Activated CD8-positive, alpha-beta memory T cell treated with anti-CD3 and anti-CD28 coated beads, Interleukin-2, amount 50 U/mL, for 1 hour (primary cell): ENCODE measurements at regions not wholly inside any gene's neighbourhood (a gene's known extent, or its start where the extent isn't known, plus 50 kb on each side); places are given as distances from the start of the nearest gene placed in this dataset.

Experiments used
- DNase-seq: peaks from one replicate; pipeline ENCODE4 v3.0.0-alpha.2; 2020; ENCODE audit errors: extremely low read depth

DNA sequence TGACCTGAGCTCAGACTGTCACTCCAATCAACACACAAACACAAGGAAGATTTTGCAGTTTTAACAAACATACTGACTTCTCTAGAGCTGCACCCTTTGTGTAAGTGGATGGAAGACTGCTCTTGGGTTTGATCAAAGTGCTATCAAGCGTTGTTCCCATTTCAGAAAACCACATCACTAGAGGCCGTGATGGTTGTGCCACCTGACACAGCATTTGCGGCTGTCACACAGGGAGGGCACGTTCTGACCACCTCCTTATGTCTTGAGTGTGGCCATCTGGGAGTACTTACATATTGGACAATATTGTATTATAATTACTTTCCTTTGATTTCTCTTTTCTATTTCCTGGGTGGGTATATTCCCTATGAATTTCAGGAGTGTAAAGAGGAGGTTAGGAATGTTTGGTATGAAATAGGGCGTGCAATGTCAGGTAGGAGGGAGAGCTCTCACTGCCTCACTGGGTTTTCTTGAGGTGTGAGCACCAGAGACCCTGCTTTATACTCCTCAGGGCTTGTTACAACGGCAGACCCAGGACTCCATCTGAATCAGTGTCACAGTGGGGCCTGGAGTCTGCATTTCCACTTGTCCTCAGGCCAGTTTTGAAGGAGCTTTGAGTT lies 74.3 kb downstream of the SYNE3 start:
- DNase-seq: no peak

DNA sequence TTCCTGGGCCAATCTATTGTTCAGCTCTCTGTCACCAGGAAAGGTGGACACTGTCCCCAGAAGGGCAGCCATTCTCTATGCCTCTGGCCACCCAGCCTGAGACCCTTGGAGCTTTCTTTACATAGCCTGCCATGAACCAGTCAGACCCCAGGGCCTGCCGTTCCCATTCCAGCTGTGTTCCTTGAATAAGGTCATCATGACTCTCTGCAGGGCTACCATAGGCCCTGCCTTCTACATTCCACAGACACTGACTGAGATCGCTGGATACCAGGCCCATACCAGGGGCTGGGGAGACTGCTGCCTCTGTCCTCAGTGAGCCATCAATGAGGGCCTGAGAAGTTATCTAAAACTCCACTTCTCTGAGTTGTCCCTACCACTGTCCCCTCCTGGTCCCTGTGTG lies 75.5 kb downstream of the SYNE3 start:
- DNase-seq: no peak

DNA sequence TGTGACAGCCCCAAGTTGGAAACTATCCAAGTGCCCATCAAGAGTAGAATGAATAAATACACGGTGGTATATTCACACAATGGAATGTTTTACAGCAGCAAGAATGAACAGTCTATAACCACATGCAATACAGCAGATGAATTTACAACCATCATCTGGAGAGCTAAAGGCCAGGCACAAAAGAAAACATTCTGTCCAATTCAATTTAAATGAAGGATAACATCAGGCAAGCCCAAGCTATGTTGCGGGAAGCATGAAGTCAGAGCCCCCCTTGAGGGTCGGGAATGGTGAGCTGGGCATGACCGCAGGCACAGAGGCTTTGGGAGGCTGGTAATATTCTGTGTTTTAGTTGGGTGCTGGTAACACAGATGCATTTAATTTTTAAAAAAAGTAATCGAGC lies 76.0 kb downstream of the SYNE3 start:
- DNase-seq: no peak

DNA sequence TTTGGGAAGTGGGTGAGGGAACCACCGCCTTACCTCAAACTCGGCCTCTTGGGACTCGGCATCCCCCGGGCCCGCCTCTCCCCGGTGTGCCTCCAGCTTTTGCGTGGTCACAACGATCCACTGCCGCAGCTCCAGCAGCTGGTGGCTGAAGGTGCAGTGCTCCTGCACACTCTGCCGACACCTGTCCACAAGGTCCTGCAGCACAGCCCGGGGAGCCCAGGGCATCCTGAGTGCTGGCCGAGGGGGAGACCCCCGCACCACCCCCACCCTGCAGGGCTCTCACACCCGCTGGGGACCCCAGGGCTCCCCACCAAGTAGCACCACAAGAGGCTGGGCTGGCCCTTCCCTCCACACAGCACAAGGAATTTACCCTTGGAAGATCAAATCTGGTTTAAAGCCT lies 76.6 kb downstream of the SYNE3 start:
- DNase-seq: no peak

DNA sequence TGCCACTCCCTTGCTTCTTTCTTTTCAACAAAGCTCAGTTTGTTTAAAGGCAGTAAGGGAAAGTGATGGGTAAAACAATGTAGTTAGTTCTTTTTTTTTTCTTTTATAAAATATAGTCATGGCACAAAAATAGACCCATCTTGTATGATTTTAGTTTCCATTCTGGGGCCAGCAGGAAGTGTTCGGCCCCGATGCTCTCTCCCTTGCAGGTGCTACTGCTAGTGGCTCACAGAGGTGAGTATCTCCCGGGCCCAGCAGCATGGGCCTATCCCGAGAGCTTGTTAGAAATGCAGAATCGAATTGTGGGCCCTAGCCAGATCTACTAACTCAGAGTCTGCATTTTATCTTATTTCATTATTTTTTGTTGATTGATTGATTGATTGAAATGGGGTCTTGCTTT lies 78.7 kb downstream of the SYNE3 start:
- no peak for DNase-seq

DNA sequence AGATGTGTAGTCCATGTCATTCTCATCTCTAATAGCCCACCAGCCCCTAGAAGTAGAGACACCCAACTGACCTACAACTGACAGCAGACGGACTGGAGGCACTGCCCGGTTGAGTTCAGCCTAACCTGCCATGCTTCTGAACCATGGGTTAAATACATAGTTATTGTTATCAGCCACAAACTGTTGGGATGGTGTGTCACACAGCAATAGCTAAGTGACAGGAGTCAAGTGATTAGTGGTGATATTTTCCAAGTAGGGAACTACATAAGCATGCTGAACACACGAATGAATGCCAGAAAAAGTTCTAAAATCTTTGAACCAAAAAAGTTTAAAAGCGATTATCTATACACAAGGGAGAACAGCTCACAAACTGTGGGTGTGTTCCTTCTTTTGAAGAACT lies 80.1 kb downstream of the SYNE3 start:
- no peak for DNase-seq

DNA sequence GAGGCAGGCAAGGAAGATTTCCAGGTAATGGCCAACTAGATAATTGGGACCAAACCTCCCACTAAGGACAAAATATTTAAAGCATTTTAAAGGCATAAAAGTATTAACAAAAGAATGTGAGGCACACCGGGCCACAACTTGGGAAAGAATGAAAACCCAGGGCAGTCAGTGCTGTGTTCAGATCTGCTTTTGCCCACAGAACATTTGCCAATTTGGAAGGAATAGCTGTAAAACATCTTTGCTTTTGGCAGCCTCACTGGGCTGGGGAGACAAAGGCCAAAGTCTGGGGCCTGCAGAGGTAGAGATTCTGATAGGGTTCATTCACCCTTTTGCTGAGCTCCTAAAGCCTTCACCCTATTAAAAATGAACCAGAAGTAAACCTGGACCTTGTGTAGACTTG lies 82.3 kb downstream of the SYNE3 start:
- DNase-seq: no peak

DNA sequence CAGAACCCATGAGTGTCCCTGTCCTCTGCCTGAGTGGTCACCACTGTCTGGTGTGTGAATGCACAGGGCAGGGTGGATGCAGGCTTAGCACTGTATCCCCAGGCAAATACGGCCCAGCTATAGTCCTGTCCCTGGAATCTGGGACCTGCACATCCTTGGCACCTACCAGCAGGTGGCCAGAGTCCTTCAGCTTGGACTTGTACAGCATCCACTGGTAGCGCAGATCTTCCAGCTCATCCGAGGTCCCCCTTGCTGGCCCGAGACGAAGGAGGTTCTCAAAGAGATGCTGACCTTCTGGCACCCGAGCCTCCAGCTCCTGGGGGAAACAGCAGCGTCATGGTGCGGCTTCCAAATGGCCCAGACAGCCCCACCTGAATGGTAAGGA lies 83.4 kb downstream of the SYNE3 start:
- no peak for DNase-seq

DNA sequence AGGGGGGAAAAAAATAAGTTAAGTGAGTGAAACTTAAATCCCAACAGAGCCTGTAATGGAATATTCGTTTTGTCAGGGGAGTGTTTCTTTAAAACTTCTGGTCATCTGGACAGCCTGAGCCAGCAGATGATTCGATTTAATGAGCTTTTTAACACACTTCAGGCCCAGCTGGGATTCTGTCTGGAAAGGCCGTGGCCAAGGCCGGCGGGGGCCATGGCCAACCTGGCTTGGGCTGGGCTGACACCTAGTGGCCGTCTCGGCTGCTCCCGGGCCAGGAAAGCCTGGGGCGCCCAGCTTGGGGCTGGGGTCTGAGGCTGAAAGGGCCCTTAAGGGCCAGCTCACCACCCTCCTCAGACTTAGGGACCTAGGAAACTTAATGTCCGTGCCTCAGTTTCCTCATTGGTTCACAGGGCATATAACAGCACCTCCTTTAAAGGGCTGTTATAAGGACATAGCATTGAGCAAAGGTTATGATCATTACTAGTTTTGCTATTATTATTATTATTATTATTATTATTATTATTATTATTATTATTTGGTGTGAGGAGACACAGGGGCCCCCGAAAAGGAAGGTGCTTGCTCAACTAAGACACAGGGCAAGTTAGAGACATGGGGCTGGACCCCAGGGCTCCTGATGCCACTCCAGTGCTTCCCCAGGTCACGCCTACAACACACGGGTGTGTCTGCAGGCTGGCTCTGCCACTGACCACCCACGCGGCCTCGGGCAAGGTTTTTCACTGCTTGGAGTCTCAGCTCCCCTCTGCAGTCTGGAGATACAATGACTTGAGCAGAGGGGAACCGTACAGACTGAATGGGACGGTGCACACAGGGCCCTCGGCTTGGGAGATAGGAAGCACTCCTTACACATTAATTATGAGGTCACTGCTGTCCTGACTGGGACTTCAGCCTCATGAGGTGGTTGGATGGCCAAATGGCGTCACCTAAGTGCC lies 84.0 kb downstream of the SYNE3 start:
- DNase-seq: no peak

DNA sequence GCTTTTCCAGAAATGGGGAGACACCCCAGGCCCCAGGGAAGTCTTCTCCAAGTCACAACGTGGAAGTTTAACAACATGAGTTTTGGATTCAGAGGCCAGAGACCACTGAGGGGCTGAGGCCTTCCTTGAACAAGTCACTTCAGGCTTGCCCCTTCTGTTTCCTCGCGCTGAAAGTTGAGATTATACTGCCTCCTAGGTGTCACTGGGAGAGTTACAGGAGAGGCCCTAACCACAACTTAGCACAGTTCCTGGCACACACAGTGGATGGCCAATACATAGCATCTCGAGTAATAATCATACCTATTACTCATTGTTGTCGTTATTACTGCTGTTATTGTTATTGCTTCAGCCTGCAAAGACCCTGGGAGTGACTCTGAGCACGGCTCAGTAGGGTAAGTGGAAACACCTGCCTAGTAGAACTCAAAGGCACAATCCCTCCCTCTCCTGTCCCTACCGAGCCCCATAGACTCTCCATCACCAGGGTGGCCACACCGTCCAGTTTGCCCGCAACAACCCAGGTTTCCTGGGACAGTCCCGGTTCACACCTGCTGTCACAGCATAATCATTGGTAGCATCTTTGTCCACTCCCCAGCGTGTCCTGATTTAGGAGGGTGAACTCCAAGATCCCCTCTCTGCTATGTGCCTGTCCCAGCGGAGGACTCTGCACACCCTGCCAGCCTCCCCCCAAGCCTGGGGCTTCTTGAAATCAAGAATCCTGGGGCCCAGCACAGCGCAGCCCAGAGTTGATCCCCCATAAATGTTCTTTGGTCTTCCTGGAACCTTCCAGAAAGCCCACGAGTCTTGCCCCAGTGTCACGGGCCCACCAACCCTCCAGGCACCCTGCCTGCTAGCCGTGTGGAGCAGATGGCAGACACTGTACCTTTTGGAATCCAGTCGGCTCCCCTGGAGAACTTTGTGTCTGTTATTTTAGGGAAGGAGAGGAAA lies 85.0 kb downstream of the SYNE3 start:
- DNase-seq: no peak

DNA sequence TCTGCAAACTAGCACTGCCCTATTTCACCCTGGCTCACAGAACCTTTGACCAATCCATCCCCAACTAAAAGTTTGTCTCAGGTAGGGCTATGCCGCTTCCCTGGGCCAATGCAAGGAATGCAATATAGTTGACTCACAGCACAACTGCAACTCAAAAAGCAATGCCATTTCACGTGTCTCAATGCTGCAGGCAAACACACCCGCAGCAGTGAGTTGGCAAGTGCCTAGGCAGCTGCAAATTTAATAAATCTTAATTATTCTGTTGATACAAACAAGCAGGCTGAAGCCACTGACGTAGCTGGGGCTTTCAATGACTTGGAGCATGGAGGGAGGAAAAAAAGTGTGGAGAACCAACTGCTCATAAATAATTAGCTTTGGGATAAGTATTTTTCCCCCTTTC lies 87.9 kb downstream of the SYNE3 start:
- no peak for DNase-seq

DNA sequence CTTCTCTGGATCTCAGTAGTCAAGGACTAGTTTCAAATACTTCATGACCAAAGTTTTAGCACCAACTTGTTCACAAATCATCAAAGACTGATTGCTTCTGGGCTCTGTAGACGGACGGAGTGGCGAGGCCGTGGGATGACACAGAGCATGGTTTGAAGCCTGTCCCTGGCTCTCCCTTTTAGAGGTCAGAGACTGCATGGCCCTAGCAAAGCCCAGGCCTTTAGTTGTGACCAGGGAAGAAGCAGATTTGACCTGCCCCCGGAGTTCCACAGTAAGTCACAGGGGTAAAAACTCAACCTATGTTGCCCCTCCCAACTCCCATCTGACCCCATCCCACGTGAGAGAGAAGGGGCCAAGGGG lies 90.4 kb downstream of the SYNE3 start:
- no peak for DNase-seq

DNA sequence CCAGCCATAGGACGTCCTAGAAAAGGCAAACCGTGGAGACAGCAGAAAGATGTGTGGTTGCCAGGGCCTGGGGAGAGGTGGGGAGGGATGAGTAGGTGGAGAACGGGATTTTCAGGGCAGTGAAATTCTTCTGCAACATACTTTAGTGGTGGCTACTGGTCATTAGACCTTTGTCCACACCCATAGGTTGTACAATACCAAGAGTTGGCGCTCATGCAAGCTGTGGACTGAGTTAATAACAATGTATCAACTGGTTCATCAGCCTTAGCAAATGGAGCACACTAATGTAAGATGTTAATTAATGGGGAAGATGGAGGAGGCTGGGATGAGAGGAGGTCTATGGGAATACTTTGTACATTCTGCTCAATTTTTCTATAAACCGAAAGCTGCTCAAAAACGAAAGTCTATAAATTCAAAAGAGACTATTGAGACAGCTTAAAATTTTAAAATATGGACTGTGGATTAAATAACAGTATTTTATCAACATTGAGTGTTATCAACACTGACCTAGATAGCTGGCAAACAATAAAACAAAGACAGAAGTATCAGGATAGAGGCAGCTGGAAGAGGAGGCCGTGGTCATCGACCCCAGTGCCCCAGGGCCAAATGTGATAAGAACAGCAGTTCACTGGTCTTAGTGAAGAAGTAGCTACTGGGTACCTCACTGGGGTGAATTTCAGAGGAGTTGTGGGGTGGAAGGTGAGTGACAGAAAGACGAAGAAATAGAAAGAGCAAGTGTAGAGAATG lies 90.9 kb downstream of the SYNE3 start:
- DNase-seq: no peak

DNA sequence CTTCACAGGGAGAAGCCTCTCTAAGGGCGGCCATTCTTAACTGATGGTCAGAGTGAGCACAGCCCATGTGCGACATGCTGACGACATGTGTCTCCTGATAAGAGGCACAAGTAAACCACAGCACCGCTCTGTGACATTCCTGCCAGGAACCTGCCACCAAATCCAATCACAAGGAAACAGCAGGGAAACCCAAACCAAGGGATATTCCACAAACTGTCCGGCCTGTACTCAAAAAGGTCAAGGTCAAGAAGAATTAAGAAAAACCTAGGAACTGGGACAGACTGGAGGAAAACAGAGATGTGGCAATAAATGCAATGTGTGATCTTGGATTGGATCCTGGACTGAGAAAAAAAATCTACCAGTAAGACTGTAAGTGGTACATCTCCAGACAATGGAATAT lies 91.9 kb downstream of the SYNE3 start:
- DNase-seq: no peak

DNA sequence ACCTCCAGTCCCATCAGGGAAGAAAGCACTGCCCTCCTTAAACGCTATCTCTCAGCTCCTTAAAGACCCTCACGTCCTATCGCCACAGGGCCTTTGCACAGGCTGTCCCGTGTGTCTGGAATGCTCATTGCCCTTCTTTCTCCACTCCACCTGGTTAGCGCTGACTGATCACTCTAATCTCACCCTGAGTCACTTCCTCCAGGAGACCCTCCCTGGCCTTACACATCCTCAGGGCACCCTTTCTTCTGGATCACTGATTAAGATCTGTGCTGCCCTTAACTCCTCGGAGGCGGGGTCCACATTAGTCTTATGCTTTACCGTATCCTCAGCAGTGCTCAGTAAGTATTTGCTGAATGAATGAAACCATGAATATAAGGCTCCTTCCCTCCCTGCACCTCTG lies 94.7 kb downstream of the SYNE3 start:
- no peak for DNase-seq

DNA sequence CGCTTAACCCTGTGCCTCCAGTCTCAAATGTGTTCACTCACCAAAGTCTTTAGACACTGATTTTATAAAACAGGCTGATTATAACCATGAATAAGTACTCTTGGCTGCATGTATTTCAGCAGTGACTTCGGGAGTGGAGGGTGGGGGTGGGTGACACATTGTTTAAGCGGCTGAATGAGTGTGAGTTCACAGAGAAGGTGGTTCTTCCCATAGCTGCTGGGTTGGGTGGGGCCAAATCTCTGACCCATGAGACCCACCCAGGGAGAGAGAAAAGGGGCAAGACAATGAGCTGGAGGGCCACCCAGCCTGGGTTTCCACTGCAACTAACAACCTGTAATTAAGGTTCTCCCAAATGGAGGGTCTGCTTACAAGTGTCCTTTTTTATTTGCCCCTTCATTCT lies 96.4 kb downstream of the SYNE3 start:
- no peak for DNase-seq

DNA sequence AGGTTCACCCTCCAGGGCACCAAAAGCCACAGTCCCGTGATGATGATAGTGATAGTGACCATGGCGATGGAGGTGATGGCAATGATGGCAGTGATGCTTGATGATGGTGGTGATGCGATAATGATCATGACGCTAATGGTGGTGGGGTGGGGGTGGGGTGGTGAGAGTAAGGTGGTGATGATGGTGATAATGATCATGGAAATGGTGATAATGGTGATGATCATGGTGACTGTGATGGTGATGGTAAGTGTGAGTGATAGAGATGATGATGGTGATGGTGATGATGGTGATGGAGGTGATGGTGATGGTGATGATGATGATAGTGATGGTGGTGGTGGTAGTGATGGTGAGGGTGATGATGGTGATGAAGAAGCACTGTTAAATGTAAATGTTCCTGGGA lies 96.9 kb downstream of the SYNE3 start:
- no peak for DNase-seq

DNA sequence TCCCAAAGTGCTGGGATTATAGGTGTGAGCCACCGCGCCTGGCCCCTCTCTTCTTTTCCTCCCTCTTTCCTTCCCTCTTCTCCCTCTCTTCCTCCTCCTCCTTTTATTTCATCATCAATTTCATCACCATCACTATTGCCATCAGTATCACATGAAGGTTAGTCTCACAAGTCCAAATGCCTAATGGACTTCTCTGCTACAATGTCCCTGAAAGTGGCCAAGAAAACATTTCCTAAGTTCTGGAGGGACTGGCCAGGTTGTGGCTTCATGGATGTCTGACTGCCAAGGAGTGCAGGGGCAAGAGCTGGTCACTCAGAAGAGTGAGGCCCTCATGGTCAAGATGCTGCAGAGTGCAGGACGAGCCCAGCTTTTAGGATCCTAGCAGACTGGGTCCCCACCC lies 97.6 kb downstream of the SYNE3 start:
- no peak for DNase-seq

DNA sequence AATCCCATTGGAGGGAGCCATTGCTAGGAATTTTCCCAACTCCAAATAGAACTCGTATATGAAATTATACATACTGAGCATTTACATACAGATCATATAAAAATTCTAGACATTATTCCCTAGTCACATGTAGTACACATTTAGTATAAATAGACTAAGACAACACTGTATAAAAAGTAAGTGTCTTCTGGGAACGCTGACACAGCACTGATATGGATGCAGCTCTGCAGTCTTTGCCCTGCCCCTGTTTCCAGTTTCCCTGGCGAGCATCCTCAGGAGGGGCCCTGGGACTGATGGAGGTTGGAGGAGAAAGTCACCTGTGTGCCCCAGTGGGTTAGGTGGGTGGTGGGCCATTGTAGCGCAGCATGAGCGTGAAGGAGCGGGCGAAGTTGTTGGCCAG lies 97.8 kb upstream of the CLMN start:
- no peak for DNase-seq

DNA sequence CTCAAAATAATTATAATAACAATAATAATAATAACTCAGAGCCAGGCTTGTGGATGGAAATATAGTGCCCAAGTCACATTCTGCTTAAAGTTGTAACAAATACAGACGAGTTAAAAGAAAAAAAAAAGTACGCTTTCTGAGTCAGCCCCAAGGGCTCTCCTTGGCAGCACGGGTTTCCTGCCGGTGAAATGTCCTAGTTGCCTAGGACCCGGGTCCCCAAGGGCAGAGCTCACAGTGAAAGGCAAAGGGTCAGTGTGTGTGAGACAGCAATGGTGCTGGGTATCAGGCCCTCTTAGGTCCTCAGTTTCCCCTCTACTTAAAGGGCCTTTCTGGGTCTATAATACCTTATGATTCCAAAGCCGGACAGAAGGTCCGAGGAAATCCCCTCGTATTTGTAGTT lies 96.3 kb upstream of the CLMN start:
- no peak for DNase-seq

DNA sequence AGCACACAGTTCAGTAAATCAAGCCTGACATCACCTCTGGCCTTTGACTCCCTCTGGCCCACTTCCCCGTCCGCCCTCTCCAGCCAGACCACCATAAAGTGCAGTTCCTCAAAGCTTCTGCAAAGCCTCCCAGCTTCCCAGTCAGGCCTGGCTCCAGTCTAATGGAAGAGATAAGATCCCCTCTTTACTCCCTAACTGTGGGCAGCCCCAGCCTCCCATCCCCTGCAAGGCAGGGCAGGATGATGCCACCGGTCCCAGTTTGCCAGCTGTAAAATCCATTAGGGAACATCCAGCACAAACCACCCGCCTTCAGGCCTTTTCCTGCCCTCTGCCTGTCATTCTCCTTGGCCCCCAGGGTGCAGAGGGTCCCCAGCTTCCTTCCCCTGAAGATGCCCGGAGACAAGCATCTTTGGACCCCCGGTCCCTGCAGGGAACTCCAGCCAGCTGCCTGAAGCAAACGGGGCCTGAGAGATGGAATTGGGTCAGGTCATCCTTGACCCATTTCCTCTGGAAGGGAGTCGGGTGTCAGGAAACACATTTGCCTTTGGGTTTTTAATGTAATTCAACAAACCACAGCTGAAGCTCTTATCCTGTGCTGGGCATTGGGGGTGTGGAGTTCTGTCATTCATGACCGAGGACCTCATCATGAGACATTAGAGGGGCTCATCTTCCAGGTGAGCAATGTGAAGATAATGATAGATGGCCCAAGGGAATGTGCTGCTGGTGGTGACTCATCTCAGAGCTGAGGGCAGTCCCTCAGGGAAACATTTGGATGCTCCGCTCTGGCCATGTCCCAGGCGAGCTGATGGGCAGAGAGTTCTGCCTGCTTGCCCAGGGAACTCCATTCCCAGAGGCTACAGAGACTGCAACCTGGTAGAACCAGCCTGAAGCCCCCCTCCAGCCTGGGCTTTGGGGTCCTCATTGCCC lies 93.8 kb upstream of the CLMN start:
- DNase-seq: no peak
